ENCODE measurements at regions not wholly inside any gene's neighbourhood (a gene's known extent, or its start where the extent isn't known, plus 50 kb on each side); places are given as distances from the start of the nearest gene placed in this dataset.

GRCh38 chr5:115372146-115372545 lies 75.7 kb upstream of the CCDC112 start:
- no peak overlapping the region for H3K27ac ChIP-seq (ENCODE audit: control insufficient read depth, insufficient read depth)
- no TSS peak for BruUV-seq (replicated peaks)
- no peaks in the 10 kb centered on the region for H3K4me1 ChIP-seq (ENCODE audit: control insufficient read depth, insufficient read depth, low read length)
- no peaks in the 10 kb centered on the region for H3K9me3 ChIP-seq (replicated peaks; ENCODE audit: control insufficient read depth, insufficient read depth, low read length)
- H3K4me3 ChIP-seq = no peak overlapping the region
- intact Hi-C loops (cut with micrococcal nuclease; ENCODE audit: unreplicated experiment) (no loop called here), in situ Hi-C loops (cut with MboI) (no loop called here)
- H2AFZ ChIP-seq (ENCODE audit: control insufficient read depth, low read depth, low read length) = no peak overlapping the region
- no peaks in the 10 kb centered on the region for H3K36me3 ChIP-seq (ENCODE audit: control insufficient read depth in 2 of 2, insufficient read depth in 2 of 2, low read length in 1 of 2)
- ChIA-PET SMC1A (ENCODE audit: uncharacterized antibody, unreplicated experiment) (interaction anchor here (0.7 to 11.0 kb wide), 10 partner anchors 10 to 894 kb away, joined by 3 to 94 read pairs (median 5); partner anchors contain the start of genes CCDC112 and FEM1C), RAD21 (ENCODE audit: unreplicated experiment) (interaction anchor here (0.6 to 5.1 kb wide), 5 partner anchors 15 to 170 kb away, joined by 3 to 43 read pairs (median 5); partner anchors contain the start of gene FEM1C), POLR2A (interaction anchor here (1.0 kb wide), 2 partner anchors 9 to 171 kb away, joined by 4 read pairs; no protein-coding TSS in a partner anchor), CTCF (interaction anchor here (0.9 to 4.0 kb wide), 5 partner anchors 10 to 172 kb away, joined by 3 to 26 read pairs (median 3); no protein-coding TSS in a partner anchor)
- no peak overlapping the region for H3K9ac ChIP-seq (ENCODE audit: control insufficient read depth, insufficient read depth, low read length)
- no peak overlapping the region for H3K4me2 ChIP-seq (ENCODE audit: control insufficient read depth, insufficient read depth)
- FAIRE-seq (no peak), ATAC-seq (no peak), DNase-seq (ENCODE audit: low read depth, low spot score) (no peak)
- TF ChIP-seq MYB (IDR thresholded peaks at IDR 0.05; ENCODE audit: borderline replicate concordance, low read depth, low read length) (no peak), YBX1 (IDR thresholded peaks at IDR 0.05) (no peak), SUPT20H (IDR thresholded peaks at IDR 0.05; ENCODE audit: borderline replicate concordance, control insufficient read depth, low read depth, low read length) (no peak), CHD1 (IDR thresholded peaks at IDR 0.05; ENCODE audit: low read depth, low read length) (no peak), SMAD5 (IDR thresholded peaks at IDR 0.05; ENCODE audit: low read depth) (no peak), NR2F1 (conservative IDR thresholded peaks at IDR 0.05) (no peak), ATF7 (IDR thresholded peaks at IDR 0.05; ENCODE audit: low read depth) (no peak)
- WGBS (ENCODE audit: insufficient coverage, insufficient replicate concordance, low lambda C conversion rate, missing lambda C conversion rate) = 41% methylated on average over 2 of the region's 2 CpGs
- H3K27me3 ChIP-seq (replicated peaks in 1 of 2; ENCODE audit: control insufficient read depth in 2 of 2, insufficient read depth in 2 of 2, low read length in 1 of 2) = no peaks in the 10 kb centered on the region; a peak in 1 of 4 replicates
- no peaks in the 10 kb centered on the region for H3K79me2 ChIP-seq (ENCODE audit: control insufficient read depth, insufficient read depth, low read length)
- H4K20me1 ChIP-seq (ENCODE audit: control insufficient read depth, insufficient read depth) = no peaks in the 10 kb centered on the region

- TF ChIP-seq HDAC6 (IDR thresholded peaks at IDR 0.05; ENCODE audit: unreplicated experiment) (no peak), ZNF24 (IDR thresholded peaks at IDR 0.05) (no peak), MYB (IDR thresholded peaks at IDR 0.05; ENCODE audit: borderline replicate concordance, low read depth, low read length) (no peak), NFIC (IDR thresholded peaks at IDR 0.05; ENCODE audit: low read depth, low read length) (no peak)
- ChIA-PET POLR2A (no interaction called here), RAD21 (ENCODE audit: unreplicated experiment) (interaction anchor here (1.0 to 1.1 kb wide), 2 partner anchors 13 to 149 kb away, joined by 3 read pairs; no protein-coding TSS in a partner anchor), CTCF (interaction anchor here (0.9 to 1.2 kb wide), 2 partner anchors 8 to 60 kb away, joined by 3 read pairs; no protein-coding TSS in a partner anchor), SMC1A (ENCODE audit: uncharacterized antibody, unreplicated experiment) (interaction anchor here (1.4 to 1.7 kb wide), 3 partner anchors 17 to 39 kb away, joined by 3 to 5 read pairs (median 4); no protein-coding TSS in a partner anchor)
- H3K4me3 ChIP-seq = no peak overlapping the region
- no peaks in the 10 kb centered on the region for H3K9me3 ChIP-seq (replicated peaks; ENCODE audit: control insufficient read depth, insufficient read depth, low read length)
- H2AFZ ChIP-seq (ENCODE audit: control insufficient read depth, low read depth, low read length) = no peak overlapping the region
- H3K27ac ChIP-seq (ENCODE audit: control insufficient read depth, insufficient read depth) = no peak overlapping the region
- ATAC-seq = no peak
- BruUV-seq (replicated peaks) = no TSS peak
- H3K27me3 ChIP-seq (replicated peaks in 1 of 2; ENCODE audit: control insufficient read depth in 2 of 2, insufficient read depth in 2 of 2, low read length in 1 of 2) = no peaks in the 10 kb centered on the region; a peak in 1 of 4 replicates
- H4K20me1 ChIP-seq (ENCODE audit: control insufficient read depth, insufficient read depth) = no peaks in the 10 kb centered on the region
- H3K4me1 ChIP-seq (ENCODE audit: control insufficient read depth, insufficient read depth, low read length) = no peaks in the 10 kb centered on the region
- no peak overlapping the region for H3K9ac ChIP-seq (ENCODE audit: control insufficient read depth, insufficient read depth, low read length)
- no peak for FAIRE-seq
- in situ Hi-C loops (cut with MboI) = no loop called here
- H3K79me2 ChIP-seq (ENCODE audit: control insufficient read depth, insufficient read depth, low read length) = no peaks in the 10 kb centered on the region
- intact Hi-C loops (cut with micrococcal nuclease; ENCODE audit: unreplicated experiment) = no loop called here
- 60% methylated on average over 12 of the region's 12 CpGs for WGBS (ENCODE audit: insufficient coverage, insufficient replicate concordance, low lambda C conversion rate, missing lambda C conversion rate)
- no peak for DNase-seq (ENCODE audit: low read depth, low spot score)
- H3K36me3 ChIP-seq (ENCODE audit: control insufficient read depth in 2 of 2, insufficient read depth in 2 of 2, low read length in 1 of 2) = no peaks in the 10 kb centered on the region
- H3K4me2 ChIP-seq (ENCODE audit: control insufficient read depth, insufficient read depth) = no peak overlapping the region
Measured at GRCh38 chr5:115369430-115370144, 73.1 kb upstream of the CCDC112 start.

All from GM12878 (cell line).